Transverse colon (tissue), 4 donors: ENCODE measurements at regions not wholly inside any gene's neighbourhood (a gene's known extent, or its start where the extent isn't known, plus 50 kb on each side); places are given as distances from the start of the nearest gene placed in this dataset.

Experiments
- EP300 ChIP-seq: sonication (generic); formaldehyde crosslinking; IDR thresholded peaks from one replicate; pipeline ENCODE4 v1.6.1; 2017; ENCODE audit warnings: antibody characterized with exemption, low read depth
- POLR2A ChIP-seq: fragments of 450-650 bp; IDR thresholded peaks from one replicate; pipeline ENCODE4 v1.6.1; 2016; ENCODE audit warnings: antibody characterized with exemption, mild to moderate bottlenecking, moderate library complexity
- POLR2AphosphoS5 ChIP-seq, 3 donors: sonication (generic); formaldehyde crosslinking; IDR thresholded peaks; one replicate each; pipeline ENCODE4 v1.6.1; 2016; ENCODE audit warnings: antibody characterized with exemption in 3 of 3
- TF ChIP-seq, protein P1 (sequence below), 5 experiments: fragments of 200-600 bp in 3 of 5; fragments of 450-650 bp in 2 of 5; sonication (generic) in 3 of 5; IDR thresholded peaks; 1 replicate in 2 of 5; 2 replicates in 3 of 5; pipeline ENCODE4 v1.5.1; 2016 to 2017; ENCODE audit warnings: antibody characterized with exemption in 5 of 5, inconsistent platforms in 3 of 5, mild to moderate bottlenecking in 2 of 5, moderate library complexity in 1 of 5

DNA sequence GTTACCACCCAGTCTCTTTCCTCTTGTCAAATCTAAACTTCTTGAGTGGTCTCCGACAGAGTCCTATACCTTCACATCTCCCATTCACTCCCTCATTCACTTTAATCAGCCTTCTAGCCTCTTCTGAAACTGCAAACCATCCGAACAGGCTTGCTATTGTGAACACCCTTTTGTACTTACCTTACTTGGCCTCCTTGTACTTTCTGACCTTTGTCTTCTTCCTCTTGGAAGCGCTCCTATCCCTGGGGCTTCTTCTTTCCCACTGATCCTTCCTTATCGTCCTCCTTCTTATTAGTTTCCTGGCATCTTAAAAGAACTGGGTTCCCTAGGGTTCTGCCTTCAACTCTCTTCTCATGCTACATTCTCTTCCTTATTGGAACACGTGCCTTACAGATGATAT, 76.9 kb upstream of the HIF1A start:
- TF ChIP-seq, protein P1, sequence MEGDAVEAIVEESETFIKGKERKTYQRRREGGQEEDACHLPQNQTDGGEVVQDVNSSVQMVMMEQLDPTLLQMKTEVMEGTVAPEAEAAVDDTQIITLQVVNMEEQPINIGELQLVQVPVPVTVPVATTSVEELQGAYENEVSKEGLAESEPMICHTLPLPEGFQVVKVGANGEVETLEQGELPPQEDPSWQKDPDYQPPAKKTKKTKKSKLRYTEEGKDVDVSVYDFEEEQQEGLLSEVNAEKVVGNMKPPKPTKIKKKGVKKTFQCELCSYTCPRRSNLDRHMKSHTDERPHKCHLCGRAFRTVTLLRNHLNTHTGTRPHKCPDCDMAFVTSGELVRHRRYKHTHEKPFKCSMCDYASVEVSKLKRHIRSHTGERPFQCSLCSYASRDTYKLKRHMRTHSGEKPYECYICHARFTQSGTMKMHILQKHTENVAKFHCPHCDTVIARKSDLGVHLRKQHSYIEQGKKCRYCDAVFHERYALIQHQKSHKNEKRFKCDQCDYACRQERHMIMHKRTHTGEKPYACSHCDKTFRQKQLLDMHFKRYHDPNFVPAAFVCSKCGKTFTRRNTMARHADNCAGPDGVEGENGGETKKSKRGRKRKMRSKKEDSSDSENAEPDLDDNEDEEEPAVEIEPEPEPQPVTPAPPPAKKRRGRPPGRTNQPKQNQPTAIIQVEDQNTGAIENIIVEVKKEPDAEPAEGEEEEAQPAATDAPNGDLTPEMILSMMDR (IDR thresholded peaks at IDR 0.05), result no peak
- TF ChIP-seq POLR2A (no peak), POLR2AphosphoS5 (IDR thresholded peaks at IDR 0.05) (no peak), EP300 (no peak)
